ENCODE measurements at regions not wholly inside any gene's neighbourhood (a gene's known extent, or its start where the extent isn't known, plus 50 kb on each side); places are given as distances from the start of the nearest gene placed in this dataset.

DNA sequence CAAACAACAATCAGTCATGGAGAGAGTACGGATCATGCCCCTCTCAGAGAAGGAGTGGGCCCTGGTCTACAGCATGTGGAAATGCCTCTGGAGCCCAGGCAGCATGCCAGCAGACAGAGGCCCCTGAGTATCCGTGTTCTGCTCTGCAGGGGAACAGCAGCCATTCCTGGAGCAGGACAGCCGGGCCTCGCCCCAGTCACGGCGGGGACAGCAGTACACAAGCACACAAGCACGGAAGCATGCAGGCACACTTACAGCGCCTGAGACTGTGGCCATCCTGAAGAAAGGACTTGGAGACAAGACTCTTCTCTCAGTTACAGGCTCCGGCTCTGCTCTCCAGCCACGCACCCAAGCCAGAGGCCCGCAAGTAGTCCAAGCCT, 102.6 kb upstream of the ALDH1B1 start:
- TF ChIP-seq POLR2A (IDR thresholded peaks at IDR 0.05) (no peak), POLR2AphosphoS5 (IDR thresholded peaks at IDR 0.05) (no peak)
- TF ChIP-seq, protein P1, sequence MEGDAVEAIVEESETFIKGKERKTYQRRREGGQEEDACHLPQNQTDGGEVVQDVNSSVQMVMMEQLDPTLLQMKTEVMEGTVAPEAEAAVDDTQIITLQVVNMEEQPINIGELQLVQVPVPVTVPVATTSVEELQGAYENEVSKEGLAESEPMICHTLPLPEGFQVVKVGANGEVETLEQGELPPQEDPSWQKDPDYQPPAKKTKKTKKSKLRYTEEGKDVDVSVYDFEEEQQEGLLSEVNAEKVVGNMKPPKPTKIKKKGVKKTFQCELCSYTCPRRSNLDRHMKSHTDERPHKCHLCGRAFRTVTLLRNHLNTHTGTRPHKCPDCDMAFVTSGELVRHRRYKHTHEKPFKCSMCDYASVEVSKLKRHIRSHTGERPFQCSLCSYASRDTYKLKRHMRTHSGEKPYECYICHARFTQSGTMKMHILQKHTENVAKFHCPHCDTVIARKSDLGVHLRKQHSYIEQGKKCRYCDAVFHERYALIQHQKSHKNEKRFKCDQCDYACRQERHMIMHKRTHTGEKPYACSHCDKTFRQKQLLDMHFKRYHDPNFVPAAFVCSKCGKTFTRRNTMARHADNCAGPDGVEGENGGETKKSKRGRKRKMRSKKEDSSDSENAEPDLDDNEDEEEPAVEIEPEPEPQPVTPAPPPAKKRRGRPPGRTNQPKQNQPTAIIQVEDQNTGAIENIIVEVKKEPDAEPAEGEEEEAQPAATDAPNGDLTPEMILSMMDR (IDR thresholded peaks at IDR 0.05 in 8 of 11, conservative IDR thresholded peaks at IDR 0.05 in 3 of 11), result no peak

Measured in spleen (tissue), 7 donors.